HG02840 (cell line): ENCODE measurements at regions not wholly inside any gene's neighbourhood (a gene's known extent, or its start where the extent isn't known, plus 50 kb on each side); places are given as distances from the start of the nearest gene placed in this dataset.
"Not testable (repeated sequence)": the region's sequence is repeated elsewhere in the genome, so short reads cannot be mapped to it uniquely, and the experiment has no call there.

ENCODE experiments used
- ATAC-seq: cut with Tn5 transposase; IDR thresholded peaks from one replicate; pipeline ENCODE4 v1.9.1; 2021; ENCODE audit warnings: mild to moderate bottlenecking, moderate library complexity, moderate number of reproducible peaks; ENCODE audit not compliant: unreplicated experiment, low FRiP score

DNA sequence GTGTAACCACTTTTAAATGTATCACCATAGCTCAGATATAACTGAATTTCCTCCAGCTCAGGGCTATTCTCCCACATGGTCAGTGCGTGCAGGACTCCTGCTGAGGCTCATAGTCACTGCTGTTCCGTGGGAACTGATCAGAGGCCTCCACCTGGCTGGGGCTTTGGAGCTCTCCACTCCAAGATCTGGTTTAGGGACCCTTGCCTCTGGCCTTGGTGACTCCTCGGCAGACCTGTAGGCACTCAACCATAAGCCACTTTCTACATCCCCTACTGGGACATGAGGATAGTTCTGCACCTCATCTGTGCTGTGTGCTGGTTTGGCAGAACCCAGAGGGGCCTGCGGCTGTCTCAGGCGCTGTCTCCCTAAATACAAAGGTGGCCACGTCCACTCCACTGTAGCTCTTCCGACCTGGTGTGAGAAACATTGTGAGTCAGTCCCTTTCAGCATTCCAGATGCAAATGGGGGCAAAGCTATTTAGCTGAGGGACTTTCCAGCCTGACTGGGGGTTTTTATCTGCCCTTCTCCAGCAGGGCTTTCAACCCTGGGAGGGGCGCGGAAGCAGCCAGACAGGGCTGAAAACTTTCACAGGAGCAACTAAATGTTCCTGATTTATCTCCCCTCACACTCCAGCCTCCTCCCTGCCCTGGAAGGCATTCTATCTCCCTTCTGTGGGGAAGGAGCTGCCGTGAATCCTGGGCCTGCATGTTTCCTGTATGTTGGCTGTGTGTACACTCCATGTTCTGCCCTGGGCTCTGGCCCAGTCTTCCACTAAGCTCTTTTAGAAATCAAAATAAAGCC lies 218.3 kb upstream of the DAAM1 start:
- ATAC-seq = no peak

DNA sequence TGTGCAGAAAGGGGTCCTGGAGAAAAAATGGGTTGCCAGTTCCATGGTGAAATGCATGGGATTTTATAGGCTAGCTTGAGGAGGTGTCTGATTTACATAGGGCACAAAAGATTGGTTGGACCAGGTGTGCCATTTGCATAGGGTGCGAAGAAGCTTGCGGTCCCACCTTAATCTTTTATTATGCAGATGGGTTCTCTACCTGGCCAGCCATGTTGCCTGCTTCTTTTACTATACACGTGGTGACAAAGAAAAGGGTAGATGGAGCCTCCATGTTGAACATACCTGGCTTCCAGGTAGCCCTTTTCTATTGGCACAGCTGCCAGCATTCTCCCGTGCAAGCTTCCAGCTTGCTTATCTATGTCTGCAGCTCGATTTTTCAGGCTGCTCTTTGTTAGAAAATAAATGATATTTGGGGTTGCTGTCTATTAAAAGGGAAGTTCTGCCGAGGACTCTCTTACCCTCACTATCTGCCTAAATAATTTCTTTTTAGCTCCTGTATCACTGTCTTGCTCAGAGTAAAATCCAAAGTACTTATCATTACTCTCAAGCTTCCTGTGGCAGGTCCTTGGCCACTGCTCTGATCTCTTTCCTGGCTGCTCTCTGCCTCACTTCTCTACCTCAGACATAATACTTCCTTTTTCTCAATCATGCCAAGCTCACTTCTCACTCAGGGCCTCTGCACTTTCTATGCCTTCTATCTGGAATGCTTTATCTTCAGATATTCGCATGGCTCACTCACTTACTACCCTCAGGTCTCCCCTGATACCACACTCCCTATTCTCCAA lies 216.0 kb upstream of the DAAM1 start:
- no peak for ATAC-seq

DNA sequence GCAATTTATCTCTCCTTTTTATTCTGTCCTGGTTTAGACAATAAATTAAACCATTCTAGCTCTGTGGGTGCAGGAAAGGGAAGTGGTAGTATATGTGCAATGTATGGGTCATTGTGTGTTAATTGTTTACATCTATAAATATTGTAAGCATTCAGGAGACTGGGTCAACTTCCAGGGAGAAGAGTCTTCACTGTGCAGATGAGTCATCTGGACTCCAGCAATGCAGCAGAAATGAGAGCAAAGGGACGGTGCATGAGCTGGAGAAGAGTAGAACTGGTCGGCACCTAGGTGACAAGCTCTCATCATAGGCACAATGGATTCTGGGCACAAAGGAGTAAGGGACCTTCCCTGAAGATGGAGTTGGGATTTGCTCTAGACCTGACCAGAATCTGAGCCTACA lies 211.1 kb upstream of the DAAM1 start:
- ATAC-seq = no peak

DNA sequence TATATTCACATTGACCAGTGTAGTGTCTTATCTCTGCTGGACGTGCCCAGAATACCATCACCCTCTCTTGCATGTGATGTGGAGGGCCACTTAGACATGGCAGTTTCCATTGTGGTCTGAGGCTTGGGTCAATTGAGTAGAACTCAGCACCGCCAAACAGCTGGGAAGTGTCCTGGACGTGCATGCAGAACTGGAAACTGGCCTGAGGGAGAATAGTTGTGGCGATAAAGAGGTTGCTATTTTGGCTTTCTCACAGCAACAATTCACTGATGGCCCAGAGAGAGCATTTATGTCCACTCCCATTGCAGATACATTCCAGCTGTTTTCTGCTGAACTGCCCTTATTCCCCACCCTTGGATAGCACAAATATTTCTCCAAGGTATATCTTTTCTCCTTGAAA lies 210.1 kb upstream of the DAAM1 start:
- no peak for ATAC-seq

DNA sequence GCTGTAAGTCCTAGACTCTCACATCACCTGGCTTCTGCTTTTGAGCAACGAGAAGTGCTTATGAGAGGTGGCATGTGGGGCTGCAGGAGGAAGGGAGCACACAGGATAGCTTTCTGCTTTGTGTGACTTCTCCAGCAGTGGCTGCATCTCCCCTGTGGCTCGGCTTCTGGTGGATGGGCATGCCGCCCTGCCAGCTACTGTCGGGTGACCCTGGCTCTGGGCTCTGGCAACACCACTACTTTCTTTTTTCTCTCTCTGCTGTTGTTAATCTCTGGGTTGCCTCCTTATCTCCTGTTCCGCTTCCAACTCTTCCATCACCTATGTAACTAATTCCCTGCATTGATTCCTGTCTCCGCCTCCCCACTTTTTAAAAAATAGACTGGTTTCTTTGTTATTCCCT lies 209.1 kb upstream of the DAAM1 start:
- ATAC-seq = no peak

DNA sequence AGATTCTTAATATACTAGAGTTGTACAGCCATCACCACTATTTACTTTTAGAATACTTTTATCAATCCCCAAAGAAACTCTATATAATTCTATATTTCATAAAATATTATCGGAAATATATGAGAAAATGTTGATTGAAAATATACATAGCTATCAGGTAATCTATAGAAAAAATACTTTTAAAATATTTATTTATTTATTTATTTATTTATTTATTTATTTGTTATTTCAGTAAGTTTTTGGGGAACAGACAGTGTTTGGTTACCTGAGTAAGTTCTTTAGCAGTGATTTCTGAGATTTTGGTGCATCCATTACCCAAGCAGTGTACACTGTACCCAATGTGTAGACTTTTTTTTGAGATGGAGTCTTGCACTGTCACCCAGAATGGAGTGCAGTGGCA lies 206.6 kb upstream of the DAAM1 start:
- ATAC-seq = no peak

DNA sequence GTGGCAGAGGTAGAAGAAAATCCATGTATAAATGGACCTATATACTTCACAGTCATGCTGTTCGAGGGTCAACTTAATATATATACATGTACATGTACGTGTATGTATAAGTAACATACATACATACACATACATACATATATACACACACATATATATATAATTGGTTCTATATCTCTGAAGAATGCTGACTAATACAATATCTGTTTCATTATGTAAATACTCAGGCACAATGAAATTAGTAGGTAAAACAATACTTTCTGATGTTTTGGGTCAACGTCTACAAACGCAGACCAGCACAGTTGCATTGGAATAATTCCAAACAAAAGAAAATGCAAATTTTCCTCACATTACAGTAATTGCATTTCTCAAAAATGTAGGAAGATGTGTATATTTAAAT lies 202.7 kb upstream of the DAAM1 start:
- no peak for ATAC-seq

DNA sequence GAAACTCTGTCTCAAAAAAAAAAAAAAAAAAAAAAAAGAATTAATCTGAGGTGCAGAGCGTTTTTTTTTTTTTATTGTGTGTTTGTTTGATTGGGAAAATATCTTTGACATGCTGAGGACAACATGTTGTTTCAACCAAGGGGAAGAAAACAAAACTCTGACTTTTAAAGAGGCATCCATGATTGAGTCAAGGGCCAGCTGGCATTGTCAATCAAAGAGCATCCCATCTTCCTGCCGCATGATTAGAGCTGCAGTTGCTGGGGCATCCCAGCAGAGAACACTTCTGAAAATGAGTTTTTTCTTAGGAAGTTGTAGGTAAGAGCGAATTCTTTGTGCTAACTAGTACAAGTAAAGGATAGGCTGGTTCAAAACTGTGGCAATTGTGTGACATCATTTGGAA lies 200.9 kb upstream of the DAAM1 start:
- ATAC-seq = no peak

DNA sequence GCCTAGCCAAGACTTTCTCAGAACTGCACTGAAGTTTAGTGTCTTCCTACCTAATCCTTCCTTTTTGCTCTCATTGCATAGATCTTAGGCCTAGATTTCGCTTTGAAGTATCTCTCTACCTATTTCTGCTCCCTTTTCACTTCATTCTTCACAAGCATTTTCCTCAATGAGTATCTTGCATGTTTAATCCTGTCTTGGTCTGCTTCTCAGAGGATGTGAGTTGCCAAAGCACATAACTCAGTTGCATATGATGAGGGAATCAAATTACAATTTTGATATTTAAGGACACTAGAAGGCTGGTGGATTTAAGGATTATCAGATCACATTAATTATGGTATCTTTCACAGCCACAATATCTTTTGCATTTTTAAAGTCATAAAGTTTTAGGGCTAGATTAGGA lies 195.5 kb upstream of the DAAM1 start:
- ATAC-seq = no peak

DNA sequence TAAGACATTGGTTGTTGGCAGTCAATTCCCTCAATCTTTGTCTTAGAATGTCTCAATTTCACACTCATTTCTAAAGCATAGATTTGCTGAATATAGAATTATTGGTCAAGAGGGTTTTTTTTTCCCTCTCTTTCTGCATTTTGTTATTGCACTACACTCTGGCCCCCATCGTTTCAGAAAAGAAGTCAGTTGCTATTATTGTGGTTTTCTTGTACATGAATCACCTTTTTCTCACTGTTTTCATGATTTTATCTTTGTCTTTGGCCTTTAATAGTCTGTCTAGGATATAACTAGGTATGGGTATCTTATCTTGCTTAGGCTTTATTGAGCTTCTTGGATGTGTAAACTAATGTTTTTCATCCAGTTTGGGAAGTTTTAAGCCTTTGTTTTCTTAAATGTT lies 194.3 kb upstream of the DAAM1 start:
- no peak for ATAC-seq

DNA sequence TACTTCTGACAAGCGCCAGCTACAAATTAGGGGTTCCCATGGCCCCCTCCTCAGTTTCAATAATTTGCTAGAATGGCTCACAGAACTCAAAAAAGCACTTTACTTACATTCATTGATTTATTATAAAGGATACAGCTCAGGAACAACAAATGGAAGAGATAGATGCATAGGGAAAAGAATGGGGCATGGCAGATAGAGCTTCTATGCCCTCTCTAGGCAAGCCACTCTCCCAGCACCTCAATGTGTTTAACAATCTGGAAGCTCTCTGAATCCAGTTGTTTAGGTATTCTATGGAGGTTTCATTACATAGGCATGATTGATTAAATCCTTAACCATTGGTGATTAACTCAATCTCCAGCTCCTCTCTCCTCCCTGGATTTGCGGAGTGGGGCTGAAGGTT lies 184.5 kb upstream of the DAAM1 start:
- ATAC-seq = no peak

DNA sequence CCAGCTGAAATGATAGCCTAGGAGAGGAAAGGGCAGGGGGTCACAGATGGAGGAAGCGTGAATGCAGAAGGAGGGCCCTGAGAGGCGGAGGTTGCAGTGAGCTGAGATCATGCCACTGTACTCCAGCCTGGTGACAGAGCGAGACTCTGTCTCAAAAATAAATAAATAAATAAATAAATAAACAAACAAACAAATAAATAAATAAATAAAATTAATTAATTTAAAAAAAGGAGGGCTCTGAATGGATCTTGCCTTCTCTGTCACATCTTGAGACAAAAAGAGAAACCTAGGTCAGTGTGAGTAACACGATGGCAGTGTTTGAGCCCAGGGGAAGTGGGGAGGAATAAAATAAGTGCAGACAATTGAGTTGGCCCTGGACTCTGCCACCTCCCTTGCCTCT lies 182.3 kb upstream of the DAAM1 start:
- ATAC-seq = not testable (repeated sequence)

DNA sequence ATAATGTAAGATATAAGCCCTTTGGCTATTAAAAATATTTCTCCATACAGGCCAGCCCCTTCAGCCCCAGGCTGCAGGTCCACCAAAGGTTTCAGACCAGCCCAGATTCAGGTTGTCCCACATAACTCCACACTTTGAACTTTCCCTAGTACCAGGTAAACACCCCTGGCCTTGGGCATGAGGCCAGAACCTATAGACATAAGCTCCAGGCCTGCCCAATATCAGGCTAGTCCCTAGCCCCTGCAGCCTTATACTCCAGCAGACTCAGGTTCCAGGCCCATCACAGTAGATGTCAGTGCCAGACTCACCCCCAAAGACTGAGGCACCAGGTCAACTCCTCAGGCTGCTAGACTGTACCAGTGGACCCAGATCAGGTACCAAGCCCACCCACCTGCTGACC lies 178.5 kb upstream of the DAAM1 start:
- no peak for ATAC-seq

DNA sequence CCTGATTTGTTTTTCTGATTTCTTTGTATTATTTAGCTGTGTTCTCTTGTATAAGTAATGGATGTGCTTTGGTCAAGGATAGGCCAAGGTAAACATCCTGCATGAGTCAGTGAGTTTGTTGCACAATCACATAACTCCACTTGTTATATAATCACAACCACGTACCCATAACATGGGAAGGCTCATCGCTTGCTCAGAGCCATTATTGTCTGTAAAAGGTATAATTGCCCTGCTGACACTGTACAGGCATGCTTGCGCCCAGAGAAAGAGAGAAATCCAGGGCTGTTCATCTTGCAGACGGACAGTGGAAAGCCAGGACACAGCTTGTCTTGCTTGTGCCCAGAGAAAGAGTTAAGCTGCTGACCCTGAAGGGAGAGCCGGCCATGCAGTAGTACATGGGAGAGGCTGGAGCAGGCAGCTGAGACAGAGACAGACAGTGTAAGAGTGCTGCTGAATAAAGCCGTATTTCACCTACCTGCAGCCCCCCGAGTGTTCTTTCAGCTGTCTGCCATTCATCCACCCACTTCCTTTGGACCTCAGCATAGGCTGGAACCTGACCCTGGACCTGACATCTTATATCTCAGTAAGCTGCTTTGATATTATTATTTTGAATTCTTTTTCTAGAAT lies 174.7 kb upstream of the DAAM1 start:
- no peak for ATAC-seq

DNA sequence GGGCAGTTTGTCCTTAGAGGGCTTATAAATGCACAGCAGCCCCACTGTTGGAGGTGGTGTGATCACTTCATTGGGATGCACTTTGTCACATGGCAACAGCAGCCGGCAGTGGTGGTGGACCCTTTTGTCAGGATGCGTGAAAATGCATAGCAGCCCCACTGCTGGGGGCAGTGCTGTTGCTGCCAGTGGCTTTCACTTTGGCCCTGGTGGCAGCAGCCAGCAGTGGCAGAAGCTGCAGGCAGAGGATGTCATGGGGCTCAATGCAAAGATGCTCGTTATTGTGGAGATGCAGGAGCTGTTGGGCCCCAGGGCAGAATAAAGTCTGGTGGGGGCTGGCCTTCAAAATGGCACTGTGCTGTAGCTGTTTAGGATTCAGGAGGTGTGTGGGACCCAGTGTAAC lies 173.0 kb upstream of the DAAM1 start:
- no peak for ATAC-seq

DNA sequence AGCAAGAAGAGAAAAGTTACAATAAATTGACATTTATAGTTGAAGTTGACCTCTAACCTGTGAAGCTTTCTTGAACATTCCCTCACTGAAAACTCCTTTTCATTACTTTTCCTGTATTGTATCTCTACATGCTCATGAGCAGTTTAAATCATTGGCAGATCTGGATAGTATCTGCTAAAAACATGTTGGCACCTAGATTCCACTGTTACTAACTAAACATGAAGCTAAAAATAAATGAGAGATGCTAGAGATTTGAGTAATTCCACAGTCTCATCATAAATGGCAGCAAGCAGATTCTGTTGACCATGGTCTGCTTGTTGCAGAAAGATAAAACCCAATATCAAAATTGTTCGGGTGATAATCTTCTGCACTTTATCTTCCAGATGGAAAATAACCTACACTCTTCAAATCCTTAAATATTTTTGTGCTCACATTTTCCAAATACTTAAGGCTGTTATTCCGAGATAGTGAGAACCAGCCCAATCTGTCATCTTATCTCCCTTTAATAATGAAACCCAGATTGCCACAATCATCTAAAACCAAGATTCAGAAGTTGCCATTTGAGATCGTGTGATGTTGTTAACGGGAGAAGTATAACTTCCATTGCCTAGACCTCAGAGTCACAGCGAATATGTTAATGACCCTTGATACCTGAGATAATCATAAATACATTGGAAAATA lies 171.0 kb upstream of the DAAM1 start:
- no peak for ATAC-seq

DNA sequence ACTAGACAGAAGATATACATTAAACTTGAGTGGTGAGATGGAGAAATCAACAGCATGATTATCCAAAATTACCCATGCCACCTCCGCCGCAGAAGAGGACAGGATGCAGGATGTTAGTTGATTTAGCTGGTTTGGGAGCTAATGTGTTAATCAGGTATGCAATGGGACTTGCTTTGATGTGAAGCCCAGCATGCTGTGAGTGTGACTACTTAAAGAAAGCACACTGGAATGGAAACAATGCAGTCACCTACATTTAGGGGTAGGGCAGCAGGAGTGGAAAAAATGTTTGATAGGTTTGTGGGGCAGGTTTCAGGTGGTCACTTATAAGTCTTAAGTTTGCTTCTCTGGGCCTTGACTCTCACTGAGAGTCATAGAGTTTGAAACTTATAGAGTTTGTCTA lies 170.0 kb upstream of the DAAM1 start:
- no peak for ATAC-seq

DNA sequence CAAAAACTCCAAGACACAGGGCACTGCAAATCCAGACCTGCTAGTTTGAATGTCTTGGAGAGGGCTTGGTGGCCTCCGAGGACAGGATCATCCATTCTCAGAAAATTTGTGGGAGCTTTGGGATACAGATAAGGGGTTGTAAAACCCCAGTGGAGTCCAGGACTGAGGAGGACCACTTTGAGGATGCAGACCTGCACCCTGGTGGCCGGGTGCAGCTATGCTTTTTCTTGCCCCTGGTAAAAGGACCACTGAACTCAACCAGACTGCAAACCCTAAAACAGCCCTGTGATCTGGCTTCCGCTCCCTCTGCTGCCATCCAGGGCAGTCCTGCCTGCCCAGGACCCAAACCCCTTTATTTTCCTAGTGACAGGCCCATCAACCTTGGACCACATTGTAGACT lies 169.5 kb upstream of the DAAM1 start:
- ATAC-seq = no peak

DNA sequence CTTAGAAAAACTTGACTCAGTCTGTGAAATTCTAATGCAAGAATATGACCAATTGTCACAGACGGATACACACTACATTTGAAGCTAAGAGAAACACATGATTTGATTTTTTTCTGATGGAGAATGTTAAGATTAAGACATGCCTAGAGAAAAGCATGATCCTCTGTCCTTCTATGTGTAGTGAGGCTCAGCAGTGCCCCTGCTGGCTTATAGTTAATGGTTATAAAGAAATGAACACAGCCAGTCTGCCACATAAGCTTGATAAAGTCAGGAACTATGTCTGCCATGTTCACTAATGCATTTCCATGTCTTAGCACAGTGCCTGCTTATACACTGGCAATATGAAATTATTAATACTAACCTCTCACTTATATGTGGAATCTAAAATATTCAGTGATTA lies 168.1 kb upstream of the DAAM1 start:
- no peak for ATAC-seq

DNA sequence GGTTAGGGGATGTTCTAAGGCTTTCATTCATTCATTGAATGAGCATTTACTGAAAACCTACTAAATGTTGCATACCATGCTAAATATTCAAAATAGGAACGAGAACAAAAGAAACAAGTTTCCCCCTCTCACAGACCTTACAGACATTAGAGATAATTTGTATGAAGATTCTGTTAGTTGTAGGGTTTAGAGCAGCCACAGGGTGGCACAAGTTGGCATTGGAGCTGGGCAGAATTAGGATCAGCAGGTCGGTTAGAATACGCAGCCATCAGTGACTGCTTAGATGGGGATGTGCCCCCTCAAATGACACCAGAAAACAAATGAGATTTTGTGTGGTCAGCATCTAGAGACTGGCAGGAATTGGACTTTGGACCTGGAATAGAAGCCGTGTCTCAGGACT lies 166.3 kb upstream of the DAAM1 start:
- ATAC-seq = no peak

DNA sequence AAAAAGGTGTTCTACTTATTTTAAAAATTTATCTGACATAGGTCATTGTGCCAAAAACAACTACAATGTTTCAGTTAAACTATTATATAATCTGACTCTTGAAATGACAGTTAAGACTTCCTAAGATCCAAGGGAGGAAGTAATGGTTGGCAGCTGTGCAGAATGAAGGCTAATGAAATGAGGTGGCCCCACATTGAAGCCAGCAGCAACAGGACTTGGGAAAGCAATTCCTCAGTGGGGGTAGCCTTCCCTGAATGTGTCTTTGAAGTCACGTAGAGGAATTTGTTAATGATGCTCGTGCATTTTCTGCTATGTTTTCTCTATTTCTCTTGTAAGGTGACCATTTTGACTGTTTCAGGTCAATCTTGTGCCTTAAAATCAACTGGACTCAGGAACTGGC lies 162.4 kb upstream of the DAAM1 start:
- ATAC-seq = no peak
